ENCODE measurements at regions not wholly inside any gene's neighbourhood (a gene's known extent, or its start where the extent isn't known, plus 50 kb on each side); places are given as distances from the start of the nearest gene placed in this dataset.
A peak's percentile ranks its signal among the peaks of the same experiment; 100 is the strongest.

- TF ChIP-seq ID3 (CRISPR knock-in tag; IDR thresholded peaks at IDR 0.05) (no peak), ID3 (tag; IDR thresholded peaks at IDR 0.05) (peak; percentile 39; the same call in 1 of the 2 replicates), CCNT2 (IDR thresholded peaks at IDR 0.05; ENCODE audit: borderline replicate concordance, extremely low read depth, insufficient read length, low read depth, low read length) (peak; percentile 20), ZNF740 (CRISPR knock-in tag; IDR thresholded peaks at IDR 0.05) (no peak), ZNF740 (tag; IDR thresholded peaks at IDR 0.05) (no peak), HDAC2 (IDR thresholded peaks at IDR 0.05) (0 out of 2 replicates have a peak, but pooled peaks have one; percentile 39), CEBPG (CRISPR knock-in tag; IDR thresholded peaks at IDR 0.05) (no peak), CEBPG (tag; conservative IDR thresholded peaks at IDR 0.05 in 1 of 2, IDR thresholded peaks at IDR 0.05 in 1 of 2) (no peak), MEIS2 (IDR thresholded peaks at IDR 0.05; ENCODE audit: partially characterized antibody) (peak; percentile 44), SMAD4 (CRISPR knock-in tag; conservative IDR thresholded peaks at IDR 0.05) (peak; percentile 51), ZNF408 (CRISPR knock-in tag; IDR thresholded peaks at IDR 0.05; ENCODE audit: low read depth) (no peak), PHF21A (IDR thresholded peaks at IDR 0.05; ENCODE audit: borderline replicate concordance, low read depth) (no peak), MEF2D (tag; conservative IDR thresholded peaks at IDR 0.05; ENCODE audit: low read depth) (peak; percentile 49; the same call in 1 of the 2 replicates), ERF (CRISPR knock-in tag; IDR thresholded peaks at IDR 0.05) (no peak), HDAC8 (tag; IDR thresholded peaks at IDR 0.05) (no peak)
- TF ChIP-seq, protein P1, sequence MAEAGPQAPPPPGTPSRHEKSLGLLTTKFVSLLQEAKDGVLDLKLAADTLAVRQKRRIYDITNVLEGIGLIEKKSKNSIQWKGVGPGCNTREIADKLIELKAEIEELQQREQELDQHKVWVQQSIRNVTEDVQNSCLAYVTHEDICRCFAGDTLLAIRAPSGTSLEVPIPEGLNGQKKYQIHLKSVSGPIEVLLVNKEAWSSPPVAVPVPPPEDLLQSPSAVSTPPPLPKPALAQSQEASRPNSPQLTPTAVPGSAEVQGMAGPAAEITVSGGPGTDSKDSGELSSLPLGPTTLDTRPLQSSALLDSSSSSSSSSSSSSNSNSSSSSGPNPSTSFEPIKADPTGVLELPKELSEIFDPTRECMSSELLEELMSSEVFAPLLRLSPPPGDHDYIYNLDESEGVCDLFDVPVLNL (CRISPR knock-in tag; IDR thresholded peaks at IDR 0.05; ENCODE audit: low read depth): no peak
- TF ChIP-seq, protein P2, sequence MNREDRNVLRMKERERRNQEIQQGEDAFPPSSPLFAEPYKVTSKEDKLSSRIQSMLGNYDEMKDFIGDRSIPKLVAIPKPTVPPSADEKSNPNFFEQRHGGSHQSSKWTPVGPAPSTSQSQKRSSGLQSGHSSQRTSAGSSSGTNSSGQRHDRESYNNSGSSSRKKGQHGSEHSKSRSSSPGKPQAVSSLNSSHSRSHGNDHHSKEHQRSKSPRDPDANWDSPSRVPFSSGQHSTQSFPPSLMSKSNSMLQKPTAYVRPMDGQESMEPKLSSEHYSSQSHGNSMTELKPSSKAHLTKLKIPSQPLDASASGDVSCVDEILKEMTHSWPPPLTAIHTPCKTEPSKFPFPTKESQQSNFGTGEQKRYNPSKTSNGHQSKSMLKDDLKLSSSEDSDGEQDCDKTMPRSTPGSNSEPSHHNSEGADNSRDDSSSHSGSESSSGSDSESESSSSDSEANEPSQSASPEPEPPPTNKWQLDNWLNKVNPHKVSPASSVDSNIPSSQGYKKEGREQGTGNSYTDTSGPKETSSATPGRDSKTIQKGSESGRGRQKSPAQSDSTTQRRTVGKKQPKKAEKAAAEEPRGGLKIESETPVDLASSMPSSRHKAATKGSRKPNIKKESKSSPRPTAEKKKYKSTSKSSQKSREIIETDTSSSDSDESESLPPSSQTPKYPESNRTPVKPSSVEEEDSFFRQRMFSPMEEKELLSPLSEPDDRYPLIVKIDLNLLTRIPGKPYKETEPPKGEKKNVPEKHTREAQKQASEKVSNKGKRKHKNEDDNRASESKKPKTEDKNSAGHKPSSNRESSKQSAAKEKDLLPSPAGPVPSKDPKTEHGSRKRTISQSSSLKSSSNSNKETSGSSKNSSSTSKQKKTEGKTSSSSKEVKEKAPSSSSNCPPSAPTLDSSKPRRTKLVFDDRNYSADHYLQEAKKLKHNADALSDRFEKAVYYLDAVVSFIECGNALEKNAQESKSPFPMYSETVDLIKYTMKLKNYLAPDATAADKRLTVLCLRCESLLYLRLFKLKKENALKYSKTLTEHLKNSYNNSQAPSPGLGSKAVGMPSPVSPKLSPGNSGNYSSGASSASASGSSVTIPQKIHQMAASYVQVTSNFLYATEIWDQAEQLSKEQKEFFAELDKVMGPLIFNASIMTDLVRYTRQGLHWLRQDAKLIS (CRISPR knock-in tag; IDR thresholded peaks at IDR 0.05): no peak
These were observed 200.2 kb downstream of the PHLDA1 start (continued) for GRCh38 chr12:75831402-75831801.
